Central memory CD4-positive, alpha-beta T cell (primary cell): ENCODE measurements at regions not wholly inside any gene's neighbourhood (a gene's known extent, or its start where the extent isn't known, plus 50 kb on each side); places are given as distances from the start of the nearest gene placed in this dataset.

Experiments used
- DNase-seq: peaks from one replicate; pipeline ENCODE4 v3.0.0; 2022

DNA sequence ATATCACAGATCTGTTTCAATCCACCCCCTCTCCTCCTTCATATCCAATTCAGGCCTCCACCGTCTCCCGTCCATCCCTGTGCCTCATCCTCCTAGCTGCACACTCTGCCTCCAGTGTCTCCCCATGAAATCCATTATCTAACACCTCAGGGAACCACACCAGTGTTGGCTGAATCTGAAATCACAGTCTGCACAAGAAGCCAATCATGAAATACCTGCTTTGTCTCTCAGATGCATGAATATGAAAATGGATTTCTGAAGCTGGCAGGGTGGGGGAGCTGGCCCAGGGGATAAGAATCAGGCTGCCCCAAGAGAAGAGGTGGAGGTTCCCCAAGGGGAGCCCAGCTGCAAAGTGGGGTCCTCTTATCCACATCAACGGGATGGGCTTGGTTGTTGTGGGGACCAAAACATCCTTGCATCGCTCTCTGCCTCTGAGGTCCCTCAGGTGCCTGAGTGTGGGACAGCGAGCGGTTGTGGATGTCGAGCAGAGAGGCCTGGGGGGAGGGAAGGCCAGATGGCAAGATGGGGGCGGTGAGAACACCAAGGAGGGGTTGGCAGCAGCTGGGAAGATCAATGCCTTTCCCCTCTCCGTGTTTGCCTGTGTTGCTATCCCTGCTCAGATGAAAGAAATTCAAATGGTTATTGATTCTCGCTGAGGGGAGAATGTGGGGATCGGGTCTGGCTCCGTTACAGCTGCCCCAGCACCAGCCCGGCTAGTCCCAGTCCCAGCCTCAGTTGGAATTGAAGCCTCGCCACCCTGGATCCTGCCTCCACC is 237.3 kb upstream of the POU3F1 start:
- DNase-seq = no peak

DNA sequence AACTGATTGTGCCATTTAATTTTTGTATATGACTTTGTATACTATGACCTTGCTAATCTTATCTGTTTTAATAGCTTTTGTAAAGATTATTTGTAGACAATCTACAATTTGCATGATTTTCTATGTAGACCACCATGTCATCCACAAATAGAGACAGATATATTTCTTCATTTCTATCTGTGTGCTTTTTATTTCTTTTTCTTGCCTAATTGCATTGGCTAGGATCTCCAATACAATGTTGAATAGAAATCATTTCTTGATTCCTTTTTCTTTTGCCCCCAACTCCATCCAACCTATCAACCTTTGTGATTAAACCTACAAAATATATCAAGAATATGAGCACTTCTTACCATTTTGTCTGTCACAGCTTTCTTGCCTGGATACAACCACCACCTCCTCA is 232.6 kb upstream of the POU3F1 start:
- no peak for DNase-seq

DNA sequence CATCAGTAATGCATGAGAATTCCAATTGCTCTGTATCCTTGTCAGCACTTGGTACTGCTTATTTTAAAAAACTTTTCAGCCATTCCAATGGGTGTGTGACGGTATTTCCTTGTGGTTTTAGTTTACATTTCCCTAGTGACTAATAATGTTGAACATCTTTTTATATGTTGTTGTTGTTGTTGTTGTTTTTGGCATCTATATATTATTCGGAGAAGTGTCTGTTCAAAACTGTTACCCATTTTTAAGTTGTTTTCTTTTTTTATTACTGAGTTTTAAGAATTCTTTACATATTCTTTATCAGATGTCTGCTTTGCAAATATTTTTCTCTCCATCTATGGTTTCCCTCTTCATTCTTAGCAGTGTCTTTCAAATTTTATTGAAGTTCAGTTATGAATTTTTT is 231.1 kb upstream of the POU3F1 start:
- DNase-seq = no peak

DNA sequence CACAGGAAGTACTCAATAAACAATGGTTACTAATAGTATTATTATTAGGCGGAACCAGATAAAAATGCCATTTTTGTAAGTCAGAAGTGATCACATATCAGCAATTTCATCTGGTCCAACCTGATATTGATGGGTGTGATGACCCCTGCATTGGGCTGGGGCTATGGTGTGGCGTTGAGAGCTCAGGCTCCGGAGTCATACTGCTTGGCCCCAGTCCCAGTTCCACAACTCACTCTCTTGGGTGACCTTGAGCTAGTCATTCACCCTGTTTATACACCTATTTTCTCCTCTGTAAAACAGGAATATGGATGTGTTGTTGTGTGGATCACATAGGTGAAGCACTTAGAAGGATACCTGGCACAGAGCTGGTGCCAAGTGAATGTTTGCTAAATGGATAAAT is 229.4 kb upstream of the POU3F1 start:
- no peak for DNase-seq

DNA sequence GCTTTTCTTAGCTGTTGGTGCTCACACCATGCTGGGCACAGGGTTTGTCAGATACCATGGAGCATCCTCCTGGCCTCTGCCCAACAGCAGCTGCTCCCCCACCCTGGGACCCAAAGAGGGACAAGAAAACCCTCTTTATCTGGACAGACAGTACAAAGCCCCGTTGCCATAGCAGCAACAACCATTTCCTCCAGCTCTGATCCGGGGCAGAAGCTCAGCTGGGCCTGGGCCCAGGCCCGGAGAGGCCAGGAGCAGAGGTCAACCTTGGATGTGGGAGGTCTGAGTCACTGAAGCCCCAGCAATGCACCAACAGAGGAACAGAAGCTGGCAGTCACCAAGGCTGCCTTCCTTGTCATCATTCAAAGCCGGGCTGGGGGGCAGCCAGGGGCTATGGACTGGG is 228.4 kb upstream of the POU3F1 start:
- DNase-seq = no peak

DNA sequence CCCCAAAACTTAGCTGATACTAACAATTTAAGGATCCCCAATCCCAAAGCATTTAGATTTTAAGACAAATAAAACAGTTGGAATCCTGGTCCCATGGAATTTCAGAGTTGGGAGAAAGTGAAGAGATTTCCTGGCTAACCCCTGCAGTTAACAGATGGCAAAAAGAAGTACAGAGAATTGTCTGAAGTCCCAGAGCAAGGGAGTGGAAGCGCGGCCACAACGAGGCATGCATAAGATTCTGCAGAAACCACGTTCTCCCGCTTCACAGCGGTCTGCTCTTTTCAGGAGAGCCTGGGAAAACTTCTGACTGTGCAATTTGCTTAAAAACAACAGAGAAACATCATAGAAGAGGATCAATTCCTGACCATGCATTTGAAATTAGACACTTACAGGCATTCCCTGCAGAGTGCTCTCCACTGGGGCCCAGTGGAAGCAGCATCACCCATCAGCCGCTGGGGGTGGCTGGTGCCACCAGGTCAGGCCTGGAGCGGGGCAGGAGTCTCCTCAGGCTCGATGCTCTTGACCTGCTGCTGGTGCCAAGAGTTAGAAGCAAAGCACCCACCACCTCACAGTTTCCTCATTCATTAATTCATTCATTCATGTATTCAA is 226.7 kb upstream of the POU3F1 start:
- DNase-seq = no peak

DNA sequence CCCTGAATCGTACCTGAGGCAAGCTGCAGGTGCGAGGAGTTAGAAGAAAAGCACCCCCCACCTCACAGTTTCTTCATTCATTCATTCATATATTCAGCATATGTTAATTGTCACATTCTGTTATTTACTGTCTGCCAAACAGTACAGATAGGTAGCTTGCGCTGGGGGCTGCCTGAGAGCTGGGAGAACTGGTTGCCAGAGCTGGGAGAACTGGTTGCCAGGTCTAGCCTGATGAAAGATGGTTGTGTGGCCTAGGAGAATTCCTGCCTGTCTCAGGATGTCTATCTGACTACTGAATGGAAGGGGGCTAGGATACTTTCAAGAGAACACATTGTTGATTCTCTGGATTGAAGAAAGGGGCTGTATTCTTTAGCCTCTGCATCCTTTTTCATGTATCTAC is 225.9 kb upstream of the POU3F1 start:
- DNase-seq = no peak

DNA sequence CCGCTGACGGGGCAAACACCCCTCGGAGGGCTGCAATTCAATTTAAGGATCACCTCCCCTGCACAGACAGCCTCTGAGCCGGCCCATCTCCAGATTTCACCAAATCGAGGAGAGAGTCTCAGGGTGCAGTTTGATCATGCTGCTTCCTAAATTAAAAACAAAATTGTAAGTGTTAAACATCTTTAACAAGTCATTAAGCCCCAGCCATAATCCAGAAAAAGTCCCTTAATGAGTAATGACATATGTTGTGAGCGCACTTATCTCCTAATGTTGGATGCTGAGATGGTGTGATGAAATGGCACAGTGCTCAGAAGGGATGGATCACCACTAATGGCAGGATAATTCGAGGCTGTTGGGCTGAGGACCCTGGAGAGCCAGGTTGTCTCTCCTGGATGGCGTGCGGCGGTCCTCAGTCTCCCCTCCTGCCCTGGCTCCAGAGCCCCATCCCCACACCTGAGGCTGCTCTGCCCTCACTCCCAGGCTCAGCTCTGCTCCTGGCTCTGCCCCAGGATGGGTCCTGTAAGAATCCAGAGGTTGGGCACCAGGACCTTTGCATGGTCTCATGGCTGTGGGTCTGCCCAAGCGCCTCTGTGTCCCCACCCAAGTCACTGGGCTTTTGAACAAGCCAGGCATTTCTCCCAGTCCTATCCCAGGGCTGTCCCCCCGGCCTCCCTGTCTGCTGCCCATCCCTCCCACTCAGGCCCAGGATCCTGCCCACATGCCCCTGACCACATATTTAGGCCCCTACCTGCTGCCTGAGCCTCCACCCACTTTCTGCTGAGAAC is 224.4 kb upstream of the POU3F1 start:
- DNase-seq = no peak

DNA sequence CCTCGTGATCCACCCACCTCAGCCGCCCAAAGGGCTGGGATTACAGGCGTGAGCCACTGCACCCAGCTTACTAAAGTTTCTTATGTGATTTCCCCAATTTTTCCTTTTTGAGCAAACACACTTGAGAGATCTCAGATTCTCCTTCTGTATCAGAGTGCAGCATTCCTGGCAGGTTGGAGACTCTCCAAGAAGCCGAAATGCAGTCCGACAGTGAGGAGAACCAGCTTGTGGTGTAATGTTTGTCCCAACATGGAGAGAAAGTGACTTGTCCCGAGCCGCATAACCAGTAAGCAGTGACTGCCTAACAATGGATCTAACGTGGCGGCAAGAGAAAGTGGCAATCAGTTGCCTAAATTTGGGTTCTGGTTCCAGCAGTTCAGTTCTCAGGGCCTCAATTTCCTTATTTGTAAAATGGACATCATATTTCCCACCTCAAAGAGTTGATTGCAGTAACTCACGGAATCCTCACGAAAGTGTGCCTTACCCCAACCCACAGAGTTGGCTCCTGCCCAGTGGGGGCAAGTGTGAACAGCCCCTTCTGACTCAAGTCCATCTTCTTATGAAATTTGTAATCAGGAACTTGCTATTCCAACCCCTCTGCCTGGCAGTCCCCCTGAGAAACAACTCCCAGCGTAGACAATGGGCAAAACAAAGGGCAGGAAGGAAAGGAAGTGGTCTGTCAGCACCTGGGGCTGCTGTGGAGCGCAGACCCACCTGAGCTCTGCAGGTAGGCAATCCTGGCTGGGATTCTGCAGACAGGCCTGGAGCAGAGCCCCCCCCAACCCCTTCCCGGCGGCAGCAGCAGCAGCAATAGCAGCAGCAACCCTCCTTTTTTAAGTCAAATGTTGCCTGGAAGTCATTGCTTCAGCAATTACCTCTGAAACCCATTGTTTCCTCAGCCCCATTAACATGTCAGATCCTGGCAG is 223.6 kb upstream of the POU3F1 start:
- no peak for DNase-seq

DNA sequence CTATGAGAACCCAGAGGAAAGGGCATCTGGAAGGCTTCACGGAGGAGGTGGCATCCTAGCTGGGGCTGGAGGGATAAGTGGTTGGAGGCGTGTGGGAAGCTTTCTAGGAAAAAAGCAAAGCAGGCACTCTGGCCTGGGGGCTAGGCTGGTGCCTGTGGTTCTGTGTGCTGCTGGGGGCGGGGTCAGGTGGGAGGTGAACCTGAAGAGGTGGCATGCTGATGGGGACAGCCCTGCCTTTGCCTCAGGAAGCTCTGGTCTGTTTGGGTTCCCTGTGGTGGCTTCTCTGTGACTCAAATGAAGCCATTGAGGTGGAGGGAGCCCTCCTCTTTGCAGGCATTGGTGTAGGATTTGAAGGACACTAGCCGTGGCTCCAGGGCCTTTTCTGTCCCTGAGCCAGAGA is 221.6 kb upstream of the POU3F1 start:
- no peak for DNase-seq

DNA sequence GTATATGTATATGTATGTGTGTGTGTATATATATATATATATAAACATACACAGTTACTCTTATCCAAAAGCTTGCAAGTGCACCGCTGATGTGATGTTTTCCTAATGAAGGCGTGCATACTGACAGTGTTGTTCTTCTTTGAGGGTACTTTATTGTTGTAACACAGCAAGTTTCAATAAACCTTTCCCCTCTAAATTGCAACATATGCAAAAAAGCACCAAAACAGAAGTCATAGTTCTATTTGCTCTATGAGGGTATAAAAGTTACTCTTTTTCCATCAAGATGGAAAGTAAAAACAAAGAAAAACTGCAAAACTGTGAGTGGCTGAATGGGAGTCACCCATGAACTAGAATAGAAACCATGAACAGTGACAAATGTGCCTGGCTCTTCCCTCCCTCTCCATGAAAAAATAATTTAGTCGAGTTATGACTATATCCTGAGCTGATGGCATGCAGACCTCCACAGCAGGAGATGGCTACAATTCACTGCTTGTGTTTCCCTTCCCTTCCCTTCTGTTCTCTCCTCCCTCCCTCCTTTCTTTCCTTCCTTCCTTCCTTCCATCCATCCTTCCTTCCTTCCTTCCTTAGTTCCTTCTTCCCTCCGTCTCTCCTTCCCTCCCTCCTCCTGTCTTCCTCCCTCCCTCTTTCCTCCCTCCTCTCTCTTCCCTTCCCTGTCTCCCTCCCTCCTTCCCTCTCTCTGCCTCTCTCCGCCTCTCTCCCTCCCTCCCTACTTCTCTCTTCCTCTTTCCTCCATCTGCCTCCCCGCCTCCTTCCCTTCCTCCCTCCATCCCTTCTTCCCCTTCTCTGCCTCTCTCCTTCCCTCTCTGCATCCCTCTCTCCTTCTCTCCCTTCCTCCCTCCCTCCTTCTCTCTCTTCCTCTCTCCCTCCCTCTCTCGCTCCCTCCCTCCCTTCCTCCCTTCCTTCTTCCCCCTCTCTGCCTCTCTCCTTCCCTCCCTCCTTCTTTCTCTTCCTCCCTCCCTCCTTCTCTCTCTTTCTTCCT is 220.7 kb upstream of the POU3F1 start:
- DNase-seq = no peak

DNA sequence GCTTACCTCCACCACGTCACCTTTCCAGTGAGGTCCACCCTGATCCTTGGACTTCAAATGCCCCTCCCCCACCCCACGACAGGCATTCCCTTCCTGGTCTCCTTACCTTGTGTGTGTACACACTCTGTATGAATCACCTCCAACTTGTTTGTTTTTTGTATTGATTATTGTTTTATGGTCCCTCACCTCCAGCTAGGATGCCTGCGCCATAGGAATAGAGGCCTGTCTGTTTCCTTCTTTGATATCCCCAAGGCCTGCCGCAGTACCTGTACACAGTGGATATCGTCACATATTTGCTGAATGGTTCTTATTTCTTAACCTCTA is 219.6 kb upstream of the POU3F1 start:
- no peak for DNase-seq

DNA sequence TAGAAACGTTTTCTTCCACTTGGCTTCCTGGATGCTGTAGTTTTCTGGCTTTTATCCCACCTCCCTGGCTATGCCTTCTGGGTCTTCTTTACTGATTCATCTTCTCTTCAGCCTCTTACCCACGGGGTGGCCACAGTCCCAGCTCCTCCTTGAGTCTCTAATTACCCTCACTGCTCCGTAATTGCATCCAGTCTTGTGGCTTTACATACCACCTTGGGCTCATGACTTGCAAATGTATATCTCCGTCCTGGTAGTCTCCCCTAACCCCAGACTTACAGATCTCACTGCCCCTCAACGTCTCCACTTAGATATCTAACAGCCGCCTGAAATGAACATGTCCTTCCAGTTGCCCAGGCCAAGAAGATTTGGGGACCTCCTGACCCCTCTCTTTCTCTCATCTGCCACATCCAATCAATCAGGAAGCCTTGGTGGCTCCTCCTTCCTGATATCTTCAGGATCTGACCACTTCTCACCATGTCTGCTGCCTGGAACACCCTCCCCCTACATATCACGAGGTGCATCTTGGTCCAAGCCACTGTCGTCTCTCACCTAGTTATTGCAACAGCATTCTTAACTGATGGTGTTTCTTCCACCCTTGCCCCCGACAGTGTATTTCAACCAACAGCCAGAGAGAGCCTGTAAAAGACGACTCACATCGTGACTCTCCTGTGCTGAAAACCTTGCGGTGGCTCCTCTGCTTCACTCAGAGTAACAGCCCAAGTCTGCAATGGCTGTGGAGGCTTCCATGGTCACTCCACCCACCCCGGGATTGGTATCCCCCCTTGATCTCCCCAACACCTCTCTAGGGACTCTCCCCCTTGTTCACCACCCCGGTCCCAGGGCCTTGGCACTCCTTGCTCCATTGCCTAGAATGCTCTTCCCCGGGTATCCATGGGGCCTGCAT is 219.0 kb upstream of the POU3F1 start:
- DNase-seq = no peak

DNA sequence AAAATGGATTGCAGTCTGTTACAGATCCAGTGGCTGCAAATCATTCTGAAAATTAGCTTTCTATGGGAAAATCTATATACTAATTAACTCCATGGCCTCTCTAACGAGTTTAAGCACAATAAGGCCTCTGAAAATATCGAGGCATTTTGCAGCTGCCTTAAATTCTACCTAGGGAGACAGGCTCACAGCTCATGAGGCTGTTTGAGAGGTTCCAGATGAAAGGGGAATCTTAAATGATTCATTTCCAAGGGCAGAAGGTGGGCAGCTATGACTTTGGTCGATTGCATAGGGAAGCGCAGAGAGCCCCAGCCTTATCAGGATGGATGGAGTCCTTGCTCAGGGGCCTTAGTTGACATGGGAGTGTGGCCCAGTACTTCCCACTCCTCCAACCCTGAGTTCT is 216.8 kb upstream of the POU3F1 start:
- no peak for DNase-seq

DNA sequence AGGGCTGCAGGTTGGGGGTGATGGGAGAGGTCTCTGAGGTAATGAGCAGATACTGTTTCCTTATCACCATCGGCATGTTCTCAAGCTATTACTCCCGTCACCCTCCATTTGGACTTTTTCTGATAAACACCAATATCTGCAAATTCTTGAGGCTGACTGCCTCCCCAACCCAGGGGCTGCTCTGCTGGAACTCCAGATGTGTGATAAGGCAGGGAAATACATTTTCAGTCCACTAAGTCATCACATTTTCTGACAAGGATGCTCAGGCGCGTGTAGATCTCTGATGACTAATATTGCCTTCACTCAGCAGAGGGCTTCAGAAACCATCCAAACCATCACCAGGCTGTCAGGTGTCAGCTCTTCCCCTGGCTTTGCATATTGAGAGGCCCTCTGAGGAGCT is 215.0 kb upstream of the POU3F1 start:
- DNase-seq = no peak

DNA sequence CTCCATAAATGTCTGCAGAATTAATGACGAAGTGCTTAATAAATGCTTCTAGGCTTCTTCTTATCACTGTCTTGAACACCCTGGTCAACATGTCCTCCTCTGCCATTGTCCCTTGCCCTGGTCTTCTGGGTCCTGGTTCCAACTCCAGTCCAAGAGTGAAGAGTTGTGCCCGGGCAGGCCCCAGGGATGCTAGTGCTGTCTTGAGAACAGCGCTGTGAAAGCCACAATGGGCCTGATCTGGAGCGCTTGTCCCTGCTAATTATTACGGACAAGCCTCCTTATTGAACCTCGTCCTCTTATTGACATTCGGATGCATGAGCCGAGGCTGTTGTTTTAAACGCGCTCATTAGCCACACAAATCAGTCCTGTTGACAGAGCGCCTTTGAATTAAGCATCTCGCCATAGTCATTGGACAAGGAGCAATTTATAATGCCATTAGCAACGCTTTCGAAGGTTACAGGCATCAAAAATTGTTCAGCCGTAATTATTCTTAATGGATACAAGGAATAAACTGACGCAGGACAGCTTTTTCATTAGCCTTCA is 211.6 kb upstream of the POU3F1 start:
- no peak for DNase-seq

DNA sequence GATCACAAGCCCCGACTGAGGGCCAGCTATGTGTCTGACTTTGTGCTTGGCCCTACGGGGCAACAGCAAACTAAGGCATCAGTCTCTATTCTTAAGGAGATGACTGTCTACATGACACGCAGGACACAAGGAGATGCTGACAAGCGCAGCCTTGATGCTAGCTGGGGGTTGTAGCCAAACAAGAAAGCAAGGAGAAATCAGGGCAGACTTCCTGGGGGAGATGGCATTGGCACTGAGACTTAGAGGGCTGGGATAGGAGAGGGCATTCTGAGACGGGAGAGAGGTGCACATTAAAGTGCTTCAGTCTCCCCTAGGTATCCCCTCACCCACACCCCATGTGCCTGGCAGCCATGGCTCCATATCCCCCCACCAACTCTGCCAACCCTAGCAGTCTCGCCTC is 210.8 kb upstream of the POU3F1 start:
- DNase-seq = no peak

DNA sequence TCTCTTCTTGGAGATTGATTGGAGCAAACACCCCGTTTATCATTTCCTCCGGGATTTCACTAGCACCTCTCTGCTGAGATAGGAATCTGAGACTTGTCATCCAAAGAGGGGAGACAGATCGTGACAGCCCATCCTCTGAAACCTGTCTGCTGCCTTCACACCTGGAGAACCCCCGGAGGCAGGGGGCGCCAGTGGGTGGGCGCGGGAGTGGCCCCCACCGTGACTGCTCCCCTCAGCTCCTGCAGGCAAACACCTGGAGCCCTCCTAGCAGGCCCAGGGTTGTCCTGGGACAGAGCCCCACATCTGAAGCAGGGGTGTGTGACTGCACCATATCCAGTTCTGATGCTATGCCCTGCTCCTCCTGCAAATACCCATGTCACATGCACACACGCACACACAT is 209.5 kb upstream of the POU3F1 start:
- no peak for DNase-seq

DNA sequence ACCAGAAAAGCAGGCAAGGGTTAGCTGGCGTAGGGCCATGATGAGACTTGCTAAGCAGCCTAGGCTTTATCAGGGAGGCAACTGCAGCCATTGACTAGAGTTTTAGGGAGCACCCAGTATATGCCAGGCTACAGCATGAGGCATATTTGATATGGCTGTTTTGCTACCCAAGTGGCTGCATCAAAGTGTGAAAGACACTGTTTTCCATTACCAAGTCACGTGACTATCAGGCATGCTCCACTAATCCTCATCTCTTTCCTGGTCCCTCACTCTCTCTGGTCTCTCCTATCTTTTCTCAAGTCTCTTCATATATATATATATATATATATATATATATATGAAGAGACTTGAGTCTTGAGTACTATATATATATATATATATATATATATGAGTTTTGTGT is 206.7 kb upstream of the POU3F1 start:
- DNase-seq = no peak

DNA sequence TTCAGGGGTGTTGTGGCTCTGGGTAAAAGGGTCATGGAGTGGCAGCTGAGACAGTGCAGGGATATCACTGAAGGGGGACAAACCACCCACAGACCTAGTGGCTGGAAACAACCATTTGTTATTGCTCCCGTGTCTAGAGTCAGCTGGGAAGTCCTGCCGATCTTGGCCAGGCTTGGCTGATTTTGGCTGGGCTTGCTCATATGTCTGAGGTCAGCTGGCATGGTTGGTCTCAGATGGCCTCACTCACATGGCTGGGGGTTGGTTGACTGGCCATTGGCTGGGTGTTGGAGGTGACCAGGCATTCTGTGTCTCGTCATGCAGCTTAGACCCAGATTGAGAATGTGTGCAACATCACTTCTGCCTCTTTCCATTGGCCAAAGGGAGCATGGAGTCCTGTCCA is 203.8 kb upstream of the POU3F1 start:
- DNase-seq = no peak
